GM23248 (cell line): ENCODE measurements at regions not wholly inside any gene's neighbourhood (a gene's known extent, or its start where the extent isn't known, plus 50 kb on each side); places are given as distances from the start of the nearest gene placed in this dataset.
"Not testable (repeated sequence)": the region's sequence is repeated elsewhere in the genome, so short reads cannot be mapped to it uniquely, and the experiment has no call there.

ENCODE experiments used
- DNase-seq: peaks from one replicate; pipeline ENCODE4 v3.0.0-alpha.2; 2015
- H2AFZ ChIP-seq: fragments of 200-600 bp; sonication (generic); 2 replicates; pipeline ENCODE4 v1.6.1; 2016; ENCODE audit warnings: antibody characterized with exemption
- H3F3A ChIP-seq: fragments of 200-600 bp; sonication (generic); 2 replicates; pipeline ENCODE4 v1.6.1; 2016; ENCODE audit warnings: mild to moderate bottlenecking, antibody characterized with exemption, mixed run types; ENCODE audit not compliant: insufficient read depth
- H3K27ac ChIP-seq: fragments of 200-600 bp; sonication (generic); 2 replicates; pipeline ENCODE4 v1.5.1; 2016; ENCODE audit warnings: mild to moderate bottlenecking
- H3K27me3 ChIP-seq: fragments of 200-600 bp; sonication (generic); replicated peaks from 2 replicates; pipeline ENCODE4 v1.6.1; 2016; ENCODE audit warnings: mild to moderate bottlenecking; ENCODE audit not compliant: insufficient read depth
- H3K36me3 ChIP-seq: fragments of 200-600 bp; sonication (generic); 2 replicates; pipeline ENCODE4 v1.6.1; 2016; ENCODE audit warnings: low read depth, mild to moderate bottlenecking
- H3K4me1 ChIP-seq: fragments of 200-600 bp; sonication (generic); 2 replicates; pipeline ENCODE4 v1.6.1; 2016; ENCODE audit warnings: mild to moderate bottlenecking; ENCODE audit not compliant: insufficient read depth
- H3K4me2 ChIP-seq: fragments of 200-600 bp; sonication (generic); one replicate; pipeline ENCODE4 v1.6.1; 2016; ENCODE audit warnings: mild to moderate bottlenecking; ENCODE audit not compliant: unreplicated experiment
- H3K4me3 ChIP-seq: fragments of 200-600 bp; sonication (generic); 2 replicates; pipeline ENCODE4 v1.5.1; 2016; ENCODE audit warnings: mild to moderate bottlenecking
- H3K79me2 ChIP-seq: fragments of 200-600 bp; sonication (generic); 2 replicates; pipeline ENCODE4 v1.6.1; 2016; ENCODE audit warnings: mild to moderate bottlenecking; ENCODE audit not compliant: insufficient read depth
- H3K9ac ChIP-seq: fragments of 200-600 bp; sonication (generic); 2 replicates; pipeline ENCODE4 v1.6.1; 2016; ENCODE audit warnings: mild to moderate bottlenecking
- H3K9me2 ChIP-seq: fragments of 200-600 bp; sonication (generic); 2 replicates; pipeline ENCODE4 v1.6.1; 2016; ENCODE audit warnings: mixed run types, mild to moderate bottlenecking, moderate library complexity; ENCODE audit not compliant: insufficient read depth
- H3K9me3 ChIP-seq: fragments of 200-600 bp; sonication (generic); one replicate; pipeline ENCODE4 v1.6.1; 2017; ENCODE audit warnings: low read depth
- H4K20me1 ChIP-seq: fragments of 200-600 bp; sonication (generic); 2 replicates; pipeline ENCODE4 v1.6.0; 2016; ENCODE audit not compliant: insufficient read depth
- EZH2 ChIP-seq: fragments of 200-600 bp; sonication (generic); IDR thresholded peaks from 2 replicates; pipeline ENCODE4 v1.6.1; 2018; ENCODE audit warnings: antibody characterized with exemption, mild to moderate bottlenecking; ENCODE audit not compliant: insufficient read depth, poor library complexity, severe bottlenecking
- EZH2phosphoT487 ChIP-seq: fragments of 200-600 bp; sonication (generic); IDR thresholded peaks from 2 replicates; pipeline ENCODE4 v1.6.1; 2018; ENCODE audit warnings: antibody characterized with exemption, moderate library complexity, mild to moderate bottlenecking, low read depth; ENCODE audit not compliant: insufficient read depth
- WGBS, 2 experiments: methylation state at CpG; one replicate each; pipeline ENCODE4 v1.1.6; 2015 to 2017; ENCODE audit warnings: low lambda C conversion rate in 2 of 2, low coverage in 1 of 2; ENCODE audit errors: missing lambda C conversion rate in 2 of 2; 5-methylcytosine and 5-hydroxymethylcytosine counted together
- in situ Hi-C: fragments of 300-500 bp; cut with MboI; formaldehyde crosslinking; loops from 2 replicates; pipeline ENCODE4 v1.15.0; 2020

GRCh38 chr13:65582160-65582559 is 1648.0 kb downstream of the PCDH9 start:
- H3K9me2 ChIP-seq, result no peaks in the 10 kb centered on the region
- no peaks in the 10 kb centered on the region for H3K9me3 ChIP-seq
- no peak overlapping the region for H2AFZ ChIP-seq
- no peaks in the 10 kb centered on the region for H3K27me3 ChIP-seq
- DNase-seq, result no peak
- no peaks in the 10 kb centered on the region for H4K20me1 ChIP-seq
- no peaks in the 10 kb centered on the region for H3K79me2 ChIP-seq
- H3F3A ChIP-seq, result no peaks in the 10 kb centered on the region
- no peak overlapping the region for H3K4me2 ChIP-seq
- no peak overlapping the region for H3K9ac ChIP-seq
- no peak overlapping the region for H3K4me3 ChIP-seq
- no peak overlapping the region for H3K27ac ChIP-seq
- in situ Hi-C loops, result no loop called here
- H3K36me3 ChIP-seq, result no peaks in the 10 kb centered on the region
- TF ChIP-seq EZH2 (no peak), EZH2phosphoT487 (no peak)
- no peaks in the 10 kb centered on the region for H3K4me1 ChIP-seq

GRCh38 chr13:65564561-65564960 is 1665.6 kb downstream of the PCDH9 start:
- H4K20me1 ChIP-seq, H3K9me3 ChIP-seq, H3K9ac ChIP-seq, H3K79me2 ChIP-seq, H3F3A ChIP-seq, H3K4me3 ChIP-seq, in situ Hi-C loops, DNase-seq, H3K36me3 ChIP-seq, H2AFZ ChIP-seq, H3K9me2 ChIP-seq, H3K4me2 ChIP-seq, H3K27me3 ChIP-seq, H3K27ac ChIP-seq, H3K4me1 ChIP-seq: not testable (repeated sequence)
- WGBS, 2 experiments, result 23 to 29% methylated on average over 5 of the region's 5 CpGs

- no peaks in the 10 kb centered on the region for H3K9me2 ChIP-seq
- TF ChIP-seq EZH2, result no peak
- no peak for TF ChIP-seq EZH2phosphoT487
- no peaks in the 10 kb centered on the region for H3K4me1 ChIP-seq
- H3F3A ChIP-seq, result no peaks in the 10 kb centered on the region
- no peak overlapping the region for H3K9ac ChIP-seq
- H2AFZ ChIP-seq, result no peak overlapping the region
- H3K27ac ChIP-seq, result no peak overlapping the region
- H3K9me3 ChIP-seq, result no peaks in the 10 kb centered on the region
- H3K4me3 ChIP-seq, result no peak overlapping the region
- DNase-seq, result no peak
- H4K20me1 ChIP-seq, result no peaks in the 10 kb centered on the region
- no peaks in the 10 kb centered on the region for H3K27me3 ChIP-seq
- in situ Hi-C loops, result no loop called here
- no peak overlapping the region for H3K4me2 ChIP-seq
- WGBS, 2 experiments, result 5 to 11% methylated on average over 3 of the region's 3 CpGs
- H3K79me2 ChIP-seq, result no peaks in the 10 kb centered on the region
- H3K36me3 ChIP-seq, result no peaks in the 10 kb centered on the region
Measured at GRCh38 chr13:65562305-65562704, 1667.8 kb downstream of the PCDH9 start.

GRCh38 chr13:65560936-65561335 is 1669.2 kb downstream of the PCDH9 start:
- Histone ChIP-seq H3K4me1 (no peaks in the 10 kb centered on the region), H3K9ac (no peak overlapping the region), H2AFZ (no peak overlapping the region), H3K4me2 (no peak overlapping the region), H3K27ac (no peak overlapping the region), H3F3A (no peaks in the 10 kb centered on the region), H3K9me2 (no peaks in the 10 kb centered on the region), H3K27me3 (no peaks in the 10 kb centered on the region), H4K20me1 (no peaks in the 10 kb centered on the region), H3K4me3 (no peak overlapping the region), H3K9me3 (no peaks in the 10 kb centered on the region), H3K79me2 (no peaks in the 10 kb centered on the region), H3K36me3 (no peaks in the 10 kb centered on the region)
- TF ChIP-seq EZH2, result no peak
- no peak for TF ChIP-seq EZH2phosphoT487
- in situ Hi-C loops, result no loop called here
- WGBS, 2 experiments, result 25 to 29% methylated on average over 1 of the region's 1 CpG
- no peak for DNase-seq

- Histone ChIP-seq H3K36me3 (no peaks in the 10 kb centered on the region), H3K4me3 (no peak overlapping the region), H2AFZ (no peak overlapping the region), H3K27me3 (no peaks in the 10 kb centered on the region), H3K9ac (no peak overlapping the region), H3K4me2 (no peak overlapping the region), H3K27ac (no peak overlapping the region), H3K79me2 (no peaks in the 10 kb centered on the region), H3K4me1 (no peaks in the 10 kb centered on the region), H3K9me2 (no peaks in the 10 kb centered on the region), H3K9me3 (no peaks in the 10 kb centered on the region), H4K20me1 (no peaks in the 10 kb centered on the region), H3F3A (no peaks in the 10 kb centered on the region)
- TF ChIP-seq EZH2, result no peak
- TF ChIP-seq EZH2phosphoT487, result no peak
- in situ Hi-C loops, result no loop called here
- no peak for DNase-seq
- 29 to 30% methylated on average over 2 of the region's 2 CpGs for WGBS, 2 experiments
Measured at GRCh38 chr13:65555962-65556361, 1674.2 kb downstream of the PCDH9 start.
